Upper lobe of left lung (tissue), 4 donors: ENCODE measurements at regions not wholly inside any gene's neighbourhood (a gene's known extent, or its start where the extent isn't known, plus 50 kb on each side); places are given as distances from the start of the nearest gene placed in this dataset.

Source experiments
- CTCF ChIP-seq, 6 experiments: fragments of 450-650 bp in 4 of 6; fragments of 200-600 bp in 2 of 6; sonication (generic) in 2 of 6; IDR thresholded peaks; one replicate each; pipeline ENCODE4 v1.5.1; 2016 to 2019; ENCODE audit warnings: antibody characterized with exemption in 6 of 6
- EP300 ChIP-seq, 4 donors: sonication (generic); formaldehyde crosslinking; IDR thresholded peaks; one replicate each; pipeline ENCODE4 v1.5.1; 2017; ENCODE audit warnings: antibody characterized with exemption in 4 of 4, control low read depth in 2 of 4
- POLR2A ChIP-seq, 4 donors: fragments of 450-650 bp; IDR thresholded peaks; one replicate each; pipeline ENCODE4 v1.5.1; 2016 to 2017; ENCODE audit warnings: antibody characterized with exemption in 4 of 4, mild to moderate bottlenecking in 2 of 4
- POLR2AphosphoS5 ChIP-seq, 2 donors: sonication (generic); formaldehyde crosslinking; IDR thresholded peaks; one replicate each; pipeline ENCODE4 v1.5.1; 2017; ENCODE audit warnings: antibody characterized with exemption in 2 of 2

GRCh38 chr15:87450314-87450713, 806.2 kb downstream of the NTRK3 start:
- TF ChIP-seq POLR2AphosphoS5 (IDR thresholded peaks at IDR 0.05) (no peak), CTCF (IDR thresholded peaks at IDR 0.05) (no peak), POLR2A (IDR thresholded peaks at IDR 0.05) (no peak), EP300 (IDR thresholded peaks at IDR 0.05) (no peak)
